Loucy (cell line): ENCODE measurements at regions not wholly inside any gene's neighbourhood (a gene's known extent, or its start where the extent isn't known, plus 50 kb on each side); places are given as distances from the start of the nearest gene placed in this dataset.

Source experiments
- EZH2phosphoT487 ChIP-seq: fragments of 200-600 bp; IDR thresholded peaks from 2 replicates; pipeline ENCODE4 v1.6.1; 2018; ENCODE audit warnings: antibody characterized with exemption, mild to moderate bottlenecking, moderate library complexity, borderline replicate concordance
- TF ChIP-seq, protein P1 (sequence below): fragments of 200-600 bp; sonication (generic); conservative IDR thresholded peaks from 2 replicates; pipeline ENCODE4 v1.5.1; 2014; ENCODE audit warnings: mild to moderate bottlenecking, antibody characterized with exemption, low read length

DNA sequence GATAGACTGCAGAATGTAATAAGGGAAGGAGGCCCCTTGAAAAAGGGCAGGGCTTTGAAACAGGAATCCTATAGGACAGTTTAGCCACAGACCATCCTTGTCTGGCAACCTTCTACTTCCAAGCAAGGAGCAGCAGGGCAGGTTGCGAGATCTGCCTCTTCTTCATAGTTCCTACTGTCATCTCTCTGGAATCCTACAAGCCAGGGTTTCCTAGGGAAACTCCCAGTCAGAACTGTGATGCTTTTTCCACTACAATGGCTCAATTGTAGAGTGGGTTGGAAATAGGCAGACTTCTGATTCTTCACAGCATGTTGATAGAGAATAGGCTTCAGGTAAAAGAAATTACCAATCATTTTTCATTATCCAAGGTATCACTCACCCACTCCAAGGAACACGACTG is 186.3 kb downstream of the DACT1 start:
- TF ChIP-seq, protein P1, sequence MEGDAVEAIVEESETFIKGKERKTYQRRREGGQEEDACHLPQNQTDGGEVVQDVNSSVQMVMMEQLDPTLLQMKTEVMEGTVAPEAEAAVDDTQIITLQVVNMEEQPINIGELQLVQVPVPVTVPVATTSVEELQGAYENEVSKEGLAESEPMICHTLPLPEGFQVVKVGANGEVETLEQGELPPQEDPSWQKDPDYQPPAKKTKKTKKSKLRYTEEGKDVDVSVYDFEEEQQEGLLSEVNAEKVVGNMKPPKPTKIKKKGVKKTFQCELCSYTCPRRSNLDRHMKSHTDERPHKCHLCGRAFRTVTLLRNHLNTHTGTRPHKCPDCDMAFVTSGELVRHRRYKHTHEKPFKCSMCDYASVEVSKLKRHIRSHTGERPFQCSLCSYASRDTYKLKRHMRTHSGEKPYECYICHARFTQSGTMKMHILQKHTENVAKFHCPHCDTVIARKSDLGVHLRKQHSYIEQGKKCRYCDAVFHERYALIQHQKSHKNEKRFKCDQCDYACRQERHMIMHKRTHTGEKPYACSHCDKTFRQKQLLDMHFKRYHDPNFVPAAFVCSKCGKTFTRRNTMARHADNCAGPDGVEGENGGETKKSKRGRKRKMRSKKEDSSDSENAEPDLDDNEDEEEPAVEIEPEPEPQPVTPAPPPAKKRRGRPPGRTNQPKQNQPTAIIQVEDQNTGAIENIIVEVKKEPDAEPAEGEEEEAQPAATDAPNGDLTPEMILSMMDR = no peak
- TF ChIP-seq EZH2phosphoT487 = no peak
